ENCODE measurements at regions not wholly inside any gene's neighbourhood (a gene's known extent, or its start where the extent isn't known, plus 50 kb on each side); places are given as distances from the start of the nearest gene placed in this dataset.

GRCh38 chr1:218995091-218995665 lies 178.5 kb upstream of the LYPLAL1 start:
- Histone ChIP-seq H3K4me1 (replicated peaks) (no peaks in the 10 kb centered on the region), H3K27ac (no peak overlapping the region), H3K36me3 (no peaks in the 10 kb centered on the region), H3K4me3 (no peak overlapping the region), H3K9me3 (no peaks in the 10 kb centered on the region), H3K27me3 (replicated peaks; ENCODE audit: insufficient read depth) (no peaks in the 10 kb centered on the region)
- intact Hi-C loops (cut with DNase I), result no loop called here
- 82% methylated on average over 3 of the region's 3 CpGs for WGBS
- no peak for DNase-seq (ENCODE audit: low spot score)
- TF ChIP-seq POLR2A (IDR thresholded peaks at IDR 0.05) (no peak), POLR2AphosphoS5 (IDR thresholded peaks at IDR 0.05) (no peak), CTCF (IDR thresholded peaks at IDR 0.05) (no peak)

- TF ChIP-seq CTCF (IDR thresholded peaks at IDR 0.05) (no peak), POLR2AphosphoS5 (IDR thresholded peaks at IDR 0.05) (no peak), POLR2A (IDR thresholded peaks at IDR 0.05) (no peak)
- H3K27ac ChIP-seq, result no peak overlapping the region
- no peaks in the 10 kb centered on the region for H3K27me3 ChIP-seq (replicated peaks; ENCODE audit: insufficient read depth)
- no peaks in the 10 kb centered on the region for H3K9me3 ChIP-seq
- H3K4me3 ChIP-seq, result no peak overlapping the region
- H3K36me3 ChIP-seq, result no peaks in the 10 kb centered on the region
- H3K4me1 ChIP-seq (replicated peaks), result no peaks in the 10 kb centered on the region
- intact Hi-C loops (cut with DNase I), result no loop called here
- no peak for DNase-seq (ENCODE audit: low spot score)
Observed at GRCh38 chr1:218996362-218996761, 177.3 kb upstream of the LYPLAL1 start.

GRCh38 chr1:219000005-219000404 lies 173.7 kb upstream of the LYPLAL1 start:
- Histone ChIP-seq H3K4me3 (no peak overlapping the region), H3K27ac (no peak overlapping the region), H3K4me1 (replicated peaks) (no peaks in the 10 kb centered on the region), H3K36me3 (no peaks in the 10 kb centered on the region), H3K27me3 (replicated peaks; ENCODE audit: insufficient read depth) (no peaks in the 10 kb centered on the region), H3K9me3 (peaks cover 3% of the 10 kb centered on the region)
- intact Hi-C loops (cut with DNase I), result no loop called here
- no peak for TF ChIP-seq CTCF (IDR thresholded peaks at IDR 0.05)
- no peak for TF ChIP-seq POLR2AphosphoS5 (IDR thresholded peaks at IDR 0.05)
- no peak for TF ChIP-seq POLR2A (IDR thresholded peaks at IDR 0.05)
- DNase-seq (ENCODE audit: low spot score), result no peak
- WGBS, result 63% methylated on average over 1 of the region's 1 CpG

GRCh38 chr1:219000631-219001030 lies 173.0 kb upstream of the LYPLAL1 start:
- no peaks in the 10 kb centered on the region for H3K4me1 ChIP-seq (replicated peaks)
- H3K36me3 ChIP-seq, result no peaks in the 10 kb centered on the region
- intact Hi-C loops (cut with DNase I), result no loop called here
- no peak overlapping the region for H3K27ac ChIP-seq
- H3K27me3 ChIP-seq (replicated peaks; ENCODE audit: insufficient read depth), result no peaks in the 10 kb centered on the region
- H3K9me3 ChIP-seq, result peaks cover 3% of the 10 kb centered on the region
- WGBS, result 84% methylated on average over 1 of the region's 1 CpG
- no peak for TF ChIP-seq POLR2A (IDR thresholded peaks at IDR 0.05)
- no peak for TF ChIP-seq CTCF (IDR thresholded peaks at IDR 0.05)
- TF ChIP-seq POLR2AphosphoS5 (IDR thresholded peaks at IDR 0.05), result no peak
- H3K4me3 ChIP-seq, result no peak overlapping the region
- no peak for DNase-seq (ENCODE audit: low spot score)

- Histone ChIP-seq H3K4me1 (replicated peaks) (no peaks in the 10 kb centered on the region), H3K27ac (no peak overlapping the region), H3K36me3 (no peaks in the 10 kb centered on the region), H3K9me3 (no peaks in the 10 kb centered on the region), H3K4me3 (no peak overlapping the region), H3K27me3 (replicated peaks; ENCODE audit: insufficient read depth) (no peaks in the 10 kb centered on the region)
- WGBS, result 97% methylated on average over 2 of the region's 2 CpGs
- no peak for DNase-seq (ENCODE audit: low spot score)
- TF ChIP-seq CTCF (IDR thresholded peaks at IDR 0.05) (no peak), POLR2A (IDR thresholded peaks at IDR 0.05) (no peak), POLR2AphosphoS5 (IDR thresholded peaks at IDR 0.05) (no peak)
- intact Hi-C loops (cut with DNase I), result no loop called here
Observed at GRCh38 chr1:219010720-219011119, 163.0 kb upstream of the LYPLAL1 start.
